Tibial nerve (tissue), 3 donors: ENCODE measurements at regions not wholly inside any gene's neighbourhood (a gene's known extent, or its start where the extent isn't known, plus 50 kb on each side); places are given as distances from the start of the nearest gene placed in this dataset.

ENCODE experiments used
- POLR2A ChIP-seq, 2 donors: fragments of 450-650 bp; IDR thresholded peaks; one replicate each; pipeline ENCODE4 v1.6.1; 2017; ENCODE audit warnings: antibody characterized with exemption in 2 of 2, mild to moderate bottlenecking in 2 of 2, moderate library complexity in 2 of 2
- TF ChIP-seq, protein P1 (sequence below), 5 experiments: fragments of 200-600 bp in 3 of 5; fragments of 450-650 bp in 2 of 5; sonication (generic) in 3 of 5; IDR thresholded peaks; one replicate each; pipeline ENCODE4 v1.5.1; 2016 to 2019; ENCODE audit warnings: antibody characterized with exemption in 5 of 5, mild to moderate bottlenecking in 3 of 5, moderate library complexity in 2 of 5

DNA sequence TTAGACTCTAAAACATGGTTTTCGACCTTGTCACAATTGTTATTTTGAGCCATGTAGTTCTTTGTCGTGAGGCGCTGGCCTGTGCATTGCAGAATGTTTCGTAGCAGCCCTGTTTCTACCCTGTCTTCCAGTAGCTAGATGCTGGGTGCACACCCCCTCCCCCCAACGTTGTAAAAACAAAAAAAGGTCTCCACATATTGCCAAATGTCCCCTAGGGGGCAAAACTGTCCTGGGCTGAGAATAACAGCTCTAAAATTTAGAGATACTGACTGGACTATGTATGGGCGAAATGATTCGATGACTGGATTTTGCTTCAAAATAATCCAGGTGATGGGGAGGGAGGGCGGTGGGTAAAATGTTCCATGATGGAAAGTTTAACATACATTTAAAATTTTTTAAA lies 126.1 kb upstream of the FUT8 start:
- TF ChIP-seq POLR2A (IDR thresholded peaks at IDR 0.05) = no peak
- TF ChIP-seq, protein P1, sequence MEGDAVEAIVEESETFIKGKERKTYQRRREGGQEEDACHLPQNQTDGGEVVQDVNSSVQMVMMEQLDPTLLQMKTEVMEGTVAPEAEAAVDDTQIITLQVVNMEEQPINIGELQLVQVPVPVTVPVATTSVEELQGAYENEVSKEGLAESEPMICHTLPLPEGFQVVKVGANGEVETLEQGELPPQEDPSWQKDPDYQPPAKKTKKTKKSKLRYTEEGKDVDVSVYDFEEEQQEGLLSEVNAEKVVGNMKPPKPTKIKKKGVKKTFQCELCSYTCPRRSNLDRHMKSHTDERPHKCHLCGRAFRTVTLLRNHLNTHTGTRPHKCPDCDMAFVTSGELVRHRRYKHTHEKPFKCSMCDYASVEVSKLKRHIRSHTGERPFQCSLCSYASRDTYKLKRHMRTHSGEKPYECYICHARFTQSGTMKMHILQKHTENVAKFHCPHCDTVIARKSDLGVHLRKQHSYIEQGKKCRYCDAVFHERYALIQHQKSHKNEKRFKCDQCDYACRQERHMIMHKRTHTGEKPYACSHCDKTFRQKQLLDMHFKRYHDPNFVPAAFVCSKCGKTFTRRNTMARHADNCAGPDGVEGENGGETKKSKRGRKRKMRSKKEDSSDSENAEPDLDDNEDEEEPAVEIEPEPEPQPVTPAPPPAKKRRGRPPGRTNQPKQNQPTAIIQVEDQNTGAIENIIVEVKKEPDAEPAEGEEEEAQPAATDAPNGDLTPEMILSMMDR (IDR thresholded peaks at IDR 0.05) = no peak
